Liver (tissue), 3 donors: ENCODE measurements at regions not wholly inside any gene's neighbourhood (a gene's known extent, or its start where the extent isn't known, plus 50 kb on each side); places are given as distances from the start of the nearest gene placed in this dataset.

ENCODE experiments used
- ATF3 ChIP-seq: IDR thresholded peaks from 2 replicates; pipeline ENCODE4 v1.6.1; 2016; ENCODE audit warnings: antibody characterized with exemption
- CTCF ChIP-seq: fragments of 150-350 bp; IDR thresholded peaks from 2 replicates; pipeline ENCODE4 v1.5.1; 2017; ENCODE audit warnings: improper control_type of control experiment, low read depth, low read length; ENCODE audit not compliant: missing input control
- GABPA ChIP-seq, 2 donors: IDR thresholded peaks in 1 of 2; conservative IDR thresholded peaks in 1 of 2; 2 replicates each; pipeline ENCODE4 v1.6.1; 2016; ENCODE audit warnings: antibody characterized with exemption in 2 of 2, mild to moderate bottlenecking in 1 of 2, moderate library complexity in 1 of 2
- HNF4A ChIP-seq, 2 donors: conservative IDR thresholded peaks; 2 replicates each; pipeline ENCODE4 v1.6.1; 2016; ENCODE audit warnings: antibody characterized with exemption in 2 of 2, mild to moderate bottlenecking in 2 of 2
- JUND ChIP-seq, 2 donors: IDR thresholded peaks; 2 replicates each; pipeline ENCODE4 v1.6.1; 2016; ENCODE audit warnings: antibody characterized with exemption in 2 of 2
- REST ChIP-seq: IDR thresholded peaks from 2 replicates; pipeline ENCODE4 v1.6.1; 2016; ENCODE audit warnings: antibody characterized with exemption, mild to moderate bottlenecking
- SP1 ChIP-seq: IDR thresholded peaks from 2 replicates; pipeline ENCODE4 v1.6.1; 2018; ENCODE audit warnings: antibody characterized with exemption, mild to moderate bottlenecking
- TAF1 ChIP-seq: conservative IDR thresholded peaks from 2 replicates; pipeline ENCODE4 v1.6.1; 2016; ENCODE audit warnings: antibody characterized with exemption, mild to moderate bottlenecking
- YY1 ChIP-seq: IDR thresholded peaks from 2 replicates; pipeline ENCODE4 v1.6.1; 2016; ENCODE audit warnings: antibody characterized with exemption, mild to moderate bottlenecking
- TF ChIP-seq, protein P1 (sequence below): IDR thresholded peaks from 2 replicates; pipeline ENCODE4 v1.6.1; 2016; ENCODE audit warnings: antibody characterized with exemption
- donor health status: healthy.
- donor health status: healthy.

- TF ChIP-seq CTCF (no peak), HNF4A (conservative IDR thresholded peaks at IDR 0.05) (no peak), GABPA (IDR thresholded peaks at IDR 0.05 in 1 of 2, conservative IDR thresholded peaks at IDR 0.05 in 1 of 2) (no peak), ATF3 (no peak), JUND (IDR thresholded peaks at IDR 0.05) (no peak), TAF1 (no peak), YY1 (no peak), REST (no peak), SP1 (no peak)
- TF ChIP-seq, protein P1, sequence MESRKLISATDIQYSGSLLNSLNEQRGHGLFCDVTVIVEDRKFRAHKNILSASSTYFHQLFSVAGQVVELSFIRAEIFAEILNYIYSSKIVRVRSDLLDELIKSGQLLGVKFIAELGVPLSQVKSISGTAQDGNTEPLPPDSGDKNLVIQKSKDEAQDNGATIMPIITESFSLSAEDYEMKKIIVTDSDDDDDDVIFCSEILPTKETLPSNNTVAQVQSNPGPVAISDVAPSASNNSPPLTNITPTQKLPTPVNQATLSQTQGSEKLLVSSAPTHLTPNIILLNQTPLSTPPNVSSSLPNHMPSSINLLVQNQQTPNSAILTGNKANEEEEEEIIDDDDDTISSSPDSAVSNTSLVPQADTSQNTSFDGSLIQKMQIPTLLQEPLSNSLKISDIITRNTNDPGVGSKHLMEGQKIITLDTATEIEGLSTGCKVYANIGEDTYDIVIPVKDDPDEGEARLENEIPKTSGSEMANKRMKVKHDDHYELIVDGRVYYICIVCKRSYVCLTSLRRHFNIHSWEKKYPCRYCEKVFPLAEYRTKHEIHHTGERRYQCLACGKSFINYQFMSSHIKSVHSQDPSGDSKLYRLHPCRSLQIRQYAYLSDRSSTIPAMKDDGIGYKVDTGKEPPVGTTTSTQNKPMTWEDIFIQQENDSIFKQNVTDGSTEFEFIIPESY, result no peak
Observed at GRCh38 chr12:127649961-127650360, 617.0 kb upstream of the TMEM132C start.
